HEK293 (cell line): ENCODE measurements at regions not wholly inside any gene's neighbourhood (a gene's known extent, or its start where the extent isn't known, plus 50 kb on each side); places are given as distances from the start of the nearest gene placed in this dataset.

Experiments used
- CTCF ChIA-PET: fragments of 350-600 bp; formaldehyde crosslinking; extraction: SDS; loops from one replicate; lab custom pipeline; 2021; ENCODE audit warnings: antibody characterized with exemption; lab: Yijun Ruan, JAX
- POLR2A ChIA-PET: fragments of 300-600 bp; formaldehyde crosslinking; extraction: SDS; loops from one replicate; lab custom pipeline; 2020; ENCODE audit warnings: antibody characterized with exemption, inconsistent platforms; lab: Yijun Ruan, JAX
- H3K27ac ChIP-seq: fragments of 200-500 bp; sonication (Bioruptor generic); 2 replicates; pipeline ENCODE4 v1.5.1; 2014; ENCODE audit warnings: low read depth, low read length, control low read depth, inconsistent platforms; ENCODE audit errors: extremely low read depth
- H3K36me3 ChIP-seq, 2 experiments: fragments of 200-500 bp in 1 of 2; sonication (Bioruptor generic) in 1 of 2; 1 replicate in 1 of 2; 2 replicates in 1 of 2; pipeline ENCODE4 v1.5.1; 2014 to 2017; ENCODE audit warnings: inconsistent platforms in 2 of 2, low read length in 2 of 2; ENCODE audit not compliant: control insufficient read depth in 2 of 2, insufficient read depth in 1 of 2
- H3K4me1 ChIP-seq: fragments of 200-500 bp; sonication (Bioruptor generic); 2 replicates; pipeline ENCODE4 v1.5.1; 2014; ENCODE audit warnings: mild to moderate bottlenecking, low read length, inconsistent platforms; ENCODE audit not compliant: control insufficient read depth, insufficient read depth
- H3K4me3 ChIP-seq: 2 replicates; pipeline ENCODE4 v1.5.1; 2011; ENCODE audit warnings: low read depth, mild to moderate bottlenecking, control low read depth, low read length, moderate library complexity
- H3K9me3 ChIP-seq: fragments of 200-500 bp; sonication (Bioruptor generic); 2 replicates; pipeline ENCODE4 v1.5.1; 2014; ENCODE audit warnings: low read depth, low read length, inconsistent platforms; ENCODE audit not compliant: control insufficient read depth, insufficient read depth
- BCL11A ChIP-seq: fragments of 450-650 bp; formaldehyde crosslinking; IDR thresholded peaks from 2 replicates; pipeline ENCODE4 v1.5.1; 2016; ENCODE audit warnings: low read depth, missing biosample characterization, missing genetic modification characterization
- FEZF1 ChIP-seq: fragments of 450-650 bp; formaldehyde crosslinking; IDR thresholded peaks from 2 replicates; pipeline ENCODE4 v1.5.1; 2016; ENCODE audit warnings: missing biosample characterization, missing genetic modification characterization
- GLIS2 ChIP-seq: fragments of 450-650 bp; formaldehyde crosslinking; IDR thresholded peaks from 2 replicates; pipeline ENCODE4 v1.5.1; 2016; ENCODE audit warnings: missing biosample characterization, missing genetic modification characterization
- HOXD13 ChIP-seq: sonication (generic); formaldehyde crosslinking; IDR thresholded peaks from 2 replicates; pipeline ENCODE4 v1.8.0; 2022; ENCODE audit warnings: missing genetic modification reagents, borderline replicate concordance
- KLF7 ChIP-seq: fragments of 450-650 bp; formaldehyde crosslinking; IDR thresholded peaks from 2 replicates; pipeline ENCODE4 v1.5.1; 2016; ENCODE audit warnings: missing biosample characterization, missing genetic modification characterization, borderline replicate concordance
- MEIS1 ChIP-seq: sonication (generic); formaldehyde crosslinking; IDR thresholded peaks from 2 replicates; pipeline ENCODE4 v1.8.1; 2022; ENCODE audit warnings: missing genetic modification reagents, mild to moderate bottlenecking, borderline replicate concordance
- SCRT2 ChIP-seq: fragments of 450-650 bp; formaldehyde crosslinking; IDR thresholded peaks from 2 replicates; pipeline ENCODE4 v1.5.1; 2016; ENCODE audit warnings: missing biosample characterization, missing genetic modification characterization
- ZBTB10 ChIP-seq: fragments of 450-650 bp; formaldehyde crosslinking; IDR thresholded peaks from 2 replicates; pipeline ENCODE4 v1.5.1; 2016; ENCODE audit warnings: missing biosample characterization, missing genetic modification characterization
- ZBTB8A ChIP-seq: fragments of 450-650 bp; formaldehyde crosslinking; IDR thresholded peaks from 2 replicates; pipeline ENCODE4 v1.5.1; 2016; ENCODE audit warnings: missing biosample characterization, missing genetic modification characterization
- ZEB2 ChIP-seq: fragments of 450-650 bp; formaldehyde crosslinking; IDR thresholded peaks from 2 replicates; pipeline ENCODE4 v1.5.1; 2016; ENCODE audit warnings: missing biosample characterization, missing genetic modification characterization
- ZNF121 ChIP-seq: fragments of 450-650 bp; formaldehyde crosslinking; IDR thresholded peaks from 2 replicates; pipeline ENCODE4 v1.5.1; 2016; ENCODE audit warnings: missing biosample characterization, missing genetic modification characterization
- ZNF174 ChIP-seq: fragments of 450-650 bp; formaldehyde crosslinking; IDR thresholded peaks from 2 replicates; pipeline ENCODE4 v1.5.0; 2017; ENCODE audit warnings: missing biosample characterization, mild to moderate bottlenecking, missing genetic modification characterization
- ZNF2 ChIP-seq: fragments of 450-650 bp; formaldehyde crosslinking; IDR thresholded peaks from 2 replicates; pipeline ENCODE4 v1.5.1; 2016; ENCODE audit warnings: missing biosample characterization, missing genetic modification characterization
- ZNF214 ChIP-seq: fragments of 450-650 bp; formaldehyde crosslinking; IDR thresholded peaks from 2 replicates; pipeline ENCODE4 v1.5.1; 2017; ENCODE audit warnings: missing biosample characterization, mild to moderate bottlenecking, missing genetic modification characterization, borderline replicate concordance
- ZNF280D ChIP-seq: fragments of 450-650 bp; formaldehyde crosslinking; IDR thresholded peaks from 2 replicates; pipeline ENCODE4 v1.5.1; 2016; ENCODE audit warnings: missing biosample characterization, missing genetic modification characterization
- ZNF311 ChIP-seq: fragments of 450-650 bp; formaldehyde crosslinking; IDR thresholded peaks from 2 replicates; pipeline ENCODE4 v1.5.1; 2017; ENCODE audit warnings: missing biosample characterization, missing genetic modification characterization, borderline replicate concordance
- ZNF341 ChIP-seq: fragments of 450-650 bp; formaldehyde crosslinking; IDR thresholded peaks from 2 replicates; pipeline ENCODE4; 2016; ENCODE audit warnings: low read depth, missing biosample characterization, missing genetic modification characterization
- ZNF394 ChIP-seq: fragments of 450-650 bp; formaldehyde crosslinking; IDR thresholded peaks from 2 replicates; pipeline ENCODE4 v1.5.1; 2016; ENCODE audit warnings: missing biosample characterization, missing genetic modification characterization, mild to moderate bottlenecking, moderate library complexity, borderline replicate concordance
- ZNF416 ChIP-seq: fragments of 450-650 bp; formaldehyde crosslinking; IDR thresholded peaks from 2 replicates; pipeline ENCODE4 v1.5.1; 2016; ENCODE audit warnings: missing biosample characterization, missing genetic modification characterization
- ZNF48 ChIP-seq: fragments of 450-650 bp; formaldehyde crosslinking; IDR thresholded peaks from 2 replicates; pipeline ENCODE4 v1.5.1; 2016; ENCODE audit warnings: missing biosample characterization, missing genetic modification characterization
- ZNF544 ChIP-seq: fragments of 450-650 bp; formaldehyde crosslinking; IDR thresholded peaks from 2 replicates; pipeline ENCODE4 v1.5.0; 2017; ENCODE audit warnings: missing biosample characterization, missing genetic modification characterization
- ZNF843 ChIP-seq: fragments of 450-650 bp; formaldehyde crosslinking; IDR thresholded peaks from 2 replicates; pipeline ENCODE4 v1.5.1; 2016; ENCODE audit warnings: missing biosample characterization, missing genetic modification characterization
- TF ChIP-seq, protein P1 (sequence below): fragments of 450-650 bp; formaldehyde crosslinking; IDR thresholded peaks from 2 replicates; pipeline ENCODE4 v1.5.1; 2016; ENCODE audit warnings: missing biosample characterization, missing genetic modification characterization
- TF ChIP-seq, protein P2 (sequence below): fragments of 450-650 bp; formaldehyde crosslinking; IDR thresholded peaks from 2 replicates; pipeline ENCODE4 v1.5.1; 2016; ENCODE audit warnings: missing biosample characterization, missing genetic modification characterization
- TF ChIP-seq, protein P3 (sequence below): fragments of 450-650 bp; formaldehyde crosslinking; IDR thresholded peaks from 2 replicates; pipeline ENCODE4 v1.5.1; 2017; ENCODE audit warnings: missing biosample characterization, missing genetic modification characterization

- TF ChIP-seq SCRT2 (tag by site-specific recombination) (no peak), ZNF2 (tag by site-specific recombination) (0 out of 2 replicates have a peak, but pooled peaks have one; percentile 16), ZNF311 (tag by site-specific recombination) (no peak), ZNF121 (tag by site-specific recombination) (no peak), ZNF214 (tag by site-specific recombination) (no peak), ZNF843 (tag by site-specific recombination) (peak; percentile 33; the same call in 1 of the 2 replicates), ZNF48 (tag by site-specific recombination) (no peak), BCL11A (tag by site-specific recombination) (no peak), ZNF341 (no peak), ZNF544 (tag by site-specific recombination) (no peak), FEZF1 (peak; percentile 79), ZEB2 (tag by site-specific recombination) (peak; percentile 58), ZNF174 (tag by site-specific recombination) (no peak), GLIS2 (tag by site-specific recombination) (no peak), ZNF416 (tag by site-specific recombination) (no peak)
- TF ChIP-seq, protein P1, sequence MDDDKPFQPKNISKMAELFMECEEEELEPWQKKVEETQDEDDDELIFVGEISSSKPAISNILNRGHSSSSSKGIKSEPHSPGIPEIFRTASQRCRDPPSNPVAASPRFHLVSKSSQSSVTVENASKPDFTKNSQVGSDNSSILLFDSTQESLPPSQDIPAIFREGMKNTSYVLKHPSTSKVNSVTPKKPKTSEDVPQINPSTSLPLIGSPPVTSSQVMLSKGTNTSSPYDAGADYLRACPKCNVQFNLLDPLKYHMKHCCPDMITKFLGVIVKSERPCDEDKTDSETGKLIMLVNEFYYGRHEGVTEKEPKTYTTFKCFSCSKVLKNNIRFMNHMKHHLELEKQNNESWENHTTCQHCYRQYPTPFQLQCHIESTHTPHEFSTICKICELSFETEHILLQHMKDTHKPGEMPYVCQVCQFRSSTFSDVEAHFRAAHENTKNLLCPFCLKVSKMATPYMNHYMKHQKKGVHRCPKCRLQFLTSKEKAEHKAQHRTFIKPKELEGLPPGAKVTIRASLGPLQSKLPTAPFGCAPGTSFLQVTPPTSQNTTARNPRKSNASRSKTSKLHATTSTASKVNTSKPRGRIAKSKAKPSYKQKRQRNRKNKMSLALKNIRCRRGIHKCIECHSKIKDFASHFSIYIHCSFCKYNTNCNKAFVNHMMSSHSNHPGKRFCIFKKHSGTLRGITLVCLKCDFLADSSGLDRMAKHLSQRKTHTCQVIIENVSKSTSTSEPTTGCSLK (tag by site-specific recombination): no peak
- TF ChIP-seq, protein P2, sequence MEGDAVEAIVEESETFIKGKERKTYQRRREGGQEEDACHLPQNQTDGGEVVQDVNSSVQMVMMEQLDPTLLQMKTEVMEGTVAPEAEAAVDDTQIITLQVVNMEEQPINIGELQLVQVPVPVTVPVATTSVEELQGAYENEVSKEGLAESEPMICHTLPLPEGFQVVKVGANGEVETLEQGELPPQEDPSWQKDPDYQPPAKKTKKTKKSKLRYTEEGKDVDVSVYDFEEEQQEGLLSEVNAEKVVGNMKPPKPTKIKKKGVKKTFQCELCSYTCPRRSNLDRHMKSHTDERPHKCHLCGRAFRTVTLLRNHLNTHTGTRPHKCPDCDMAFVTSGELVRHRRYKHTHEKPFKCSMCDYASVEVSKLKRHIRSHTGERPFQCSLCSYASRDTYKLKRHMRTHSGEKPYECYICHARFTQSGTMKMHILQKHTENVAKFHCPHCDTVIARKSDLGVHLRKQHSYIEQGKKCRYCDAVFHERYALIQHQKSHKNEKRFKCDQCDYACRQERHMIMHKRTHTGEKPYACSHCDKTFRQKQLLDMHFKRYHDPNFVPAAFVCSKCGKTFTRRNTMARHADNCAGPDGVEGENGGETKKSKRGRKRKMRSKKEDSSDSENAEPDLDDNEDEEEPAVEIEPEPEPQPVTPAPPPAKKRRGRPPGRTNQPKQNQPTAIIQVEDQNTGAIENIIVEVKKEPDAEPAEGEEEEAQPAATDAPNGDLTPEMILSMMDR (tag by site-specific recombination): no peak
- TF ChIP-seq, all 188 proteins: peak for 11
Observed at GRCh38 chr20:53805895-53806384, 212.3 kb upstream of the ZNF217 start (continued).

DNA sequence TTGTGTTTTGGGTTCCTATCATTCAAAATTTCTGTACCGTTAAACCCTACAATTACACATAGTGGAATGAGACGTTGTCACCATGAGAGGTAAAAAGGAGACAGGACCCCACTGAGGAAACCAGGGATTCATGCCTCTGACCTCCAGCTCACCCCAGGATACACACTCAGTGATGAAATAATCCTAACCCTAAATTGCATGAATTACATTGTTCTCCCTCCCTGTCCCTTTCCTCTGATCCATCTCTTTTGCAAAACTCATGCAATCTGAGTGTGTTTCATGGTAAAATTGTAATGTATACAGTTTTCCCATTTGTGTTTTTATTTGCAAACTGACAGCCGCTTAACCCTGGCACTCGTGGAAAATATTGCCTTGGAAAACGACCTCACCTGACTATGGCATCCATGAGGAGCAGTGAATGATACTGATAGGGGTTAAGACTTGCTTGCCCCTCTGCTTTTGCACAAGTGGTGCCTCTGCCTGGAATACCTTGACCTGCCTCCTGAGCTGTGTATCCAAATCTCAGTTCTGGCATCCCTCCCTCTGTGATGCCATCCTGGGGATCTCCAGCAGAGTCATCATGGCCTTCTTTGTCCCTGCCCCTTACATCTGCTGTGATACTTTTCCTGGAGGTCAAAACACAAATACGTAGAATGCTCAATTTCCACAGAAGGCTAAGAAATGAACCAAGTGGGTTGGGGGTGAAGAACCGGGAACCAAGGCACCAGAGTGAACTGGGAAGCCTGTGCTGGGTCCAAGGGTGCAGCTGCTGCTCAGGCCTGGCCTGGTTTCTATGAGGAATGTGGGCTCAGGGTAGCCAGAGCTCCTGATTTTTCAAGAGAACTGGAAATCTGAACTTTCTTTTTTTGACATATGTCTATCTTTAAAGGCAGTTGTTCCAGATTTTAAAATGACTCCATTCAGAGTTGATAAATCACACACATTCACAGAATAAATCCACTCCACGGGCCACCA is 211.6 kb upstream of the ZNF217 start:
- CTCF ChIA-PET: interaction anchor here (0.6 to 1.0 kb wide), 2 partner anchors 112 to 121 kb away, joined by 3 read pairs; no protein-coding TSS in a partner anchor
- no peaks in the 10 kb centered on the region for H3K36me3 ChIP-seq
- H3K27ac ChIP-seq: 0 out of 2 replicates have a peak overlapping the region, but pooled peaks have one; percentile 13
- no peaks in the 10 kb centered on the region for H3K9me3 ChIP-seq
- H3K4me1 ChIP-seq: no peaks in the 10 kb centered on the region
- H3K4me3 ChIP-seq: no peak overlapping the region
- POLR2A ChIA-PET: no interaction called here
- TF ChIP-seq MEIS1 (CRISPR knock-in tag) (no peak), ZBTB8A (tag by site-specific recombination) (no peak), HOXD13 (CRISPR knock-in tag) (no peak), ZNF394 (tag by site-specific recombination) (no peak), KLF7 (tag by site-specific recombination) (no peak), ZBTB10 (no peak), ZNF280D (tag by site-specific recombination) (no peak)
- TF ChIP-seq, protein P3, sequence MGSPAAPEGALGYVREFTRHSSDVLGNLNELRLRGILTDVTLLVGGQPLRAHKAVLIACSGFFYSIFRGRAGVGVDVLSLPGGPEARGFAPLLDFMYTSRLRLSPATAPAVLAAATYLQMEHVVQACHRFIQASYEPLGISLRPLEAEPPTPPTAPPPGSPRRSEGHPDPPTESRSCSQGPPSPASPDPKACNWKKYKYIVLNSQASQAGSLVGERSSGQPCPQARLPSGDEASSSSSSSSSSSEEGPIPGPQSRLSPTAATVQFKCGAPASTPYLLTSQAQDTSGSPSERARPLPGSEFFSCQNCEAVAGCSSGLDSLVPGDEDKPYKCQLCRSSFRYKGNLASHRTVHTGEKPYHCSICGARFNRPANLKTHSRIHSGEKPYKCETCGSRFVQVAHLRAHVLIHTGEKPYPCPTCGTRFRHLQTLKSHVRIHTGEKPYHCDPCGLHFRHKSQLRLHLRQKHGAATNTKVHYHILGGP (tag by site-specific recombination): no peak
